HG02623 (cell line): ENCODE measurements at regions not wholly inside any gene's neighbourhood (a gene's known extent, or its start where the extent isn't known, plus 50 kb on each side); places are given as distances from the start of the nearest gene placed in this dataset.

Source experiments
- ATAC-seq: cut with Tn5 transposase; IDR thresholded peaks from one replicate; pipeline ENCODE4 v1.9.1; 2021; ENCODE audit warnings: moderate library complexity; ENCODE audit not compliant: unreplicated experiment

DNA sequence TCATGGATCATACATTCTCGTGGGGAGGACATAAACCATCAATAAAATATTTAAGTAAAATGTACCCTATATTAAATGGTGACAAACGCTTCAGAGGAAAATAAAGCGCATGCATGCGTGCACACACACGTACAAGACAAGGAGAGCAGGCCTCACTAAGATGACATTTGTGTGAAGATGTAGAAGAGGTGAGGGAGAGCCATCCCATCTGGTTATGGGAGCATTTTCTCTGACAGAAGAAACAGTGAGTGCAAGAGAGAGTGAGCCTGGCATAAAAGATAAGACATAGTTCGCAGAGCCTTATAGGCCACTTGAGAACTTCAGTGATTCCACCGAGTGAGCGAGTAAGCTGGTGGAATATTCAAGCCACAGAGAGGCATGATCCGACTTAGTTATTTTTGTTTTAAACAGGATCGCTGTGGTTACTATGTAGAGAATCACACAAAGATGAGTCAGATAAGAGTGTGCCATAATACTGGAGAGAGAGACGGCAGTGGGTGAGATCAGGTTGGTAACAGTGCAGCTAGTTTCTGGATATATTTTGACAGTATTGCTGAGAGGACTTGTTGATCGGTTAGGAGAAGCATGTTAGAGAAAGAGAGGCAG lies 624.2 kb downstream of the PLPP3 start:
- ATAC-seq, result no peak

DNA sequence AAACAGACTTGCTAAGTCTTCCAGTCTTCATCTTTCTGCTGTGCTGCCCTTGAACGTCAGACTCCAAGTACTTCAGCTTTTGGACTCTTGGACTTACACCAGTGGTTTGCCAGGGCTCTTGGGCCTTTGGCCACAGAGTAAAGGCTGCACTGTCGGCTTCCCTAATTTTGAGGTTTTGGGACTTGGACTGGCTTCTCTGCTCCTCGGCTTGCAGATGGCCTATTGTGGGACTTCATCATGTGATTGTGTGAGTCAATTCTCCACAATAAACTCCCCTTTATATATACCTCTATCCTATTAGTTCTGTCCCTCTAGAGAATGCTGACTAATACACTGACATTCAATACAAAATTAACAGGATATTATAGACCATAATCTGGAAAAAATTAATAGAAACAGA lies 628.1 kb downstream of the PLPP3 start:
- no peak for ATAC-seq

DNA sequence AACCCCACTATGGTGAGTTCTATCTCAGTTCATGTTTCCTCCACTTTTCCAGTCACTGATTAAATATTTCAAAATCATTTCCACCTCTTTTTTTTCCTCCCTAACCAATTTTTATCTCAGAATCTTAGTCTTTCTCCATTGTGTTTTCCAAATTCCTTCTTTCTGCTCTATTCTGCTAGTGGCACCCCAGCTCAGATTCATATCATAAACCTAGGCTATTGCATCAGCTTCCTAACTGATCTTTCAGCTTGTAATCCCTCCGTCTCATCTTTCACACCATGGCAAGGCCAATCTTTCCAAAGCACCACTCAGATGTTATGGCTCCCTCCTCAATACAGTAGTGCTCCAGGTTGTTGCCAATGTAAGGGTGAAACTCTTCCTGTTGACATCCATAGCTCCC lies 631.9 kb downstream of the PLPP3 start:
- no peak for ATAC-seq

DNA sequence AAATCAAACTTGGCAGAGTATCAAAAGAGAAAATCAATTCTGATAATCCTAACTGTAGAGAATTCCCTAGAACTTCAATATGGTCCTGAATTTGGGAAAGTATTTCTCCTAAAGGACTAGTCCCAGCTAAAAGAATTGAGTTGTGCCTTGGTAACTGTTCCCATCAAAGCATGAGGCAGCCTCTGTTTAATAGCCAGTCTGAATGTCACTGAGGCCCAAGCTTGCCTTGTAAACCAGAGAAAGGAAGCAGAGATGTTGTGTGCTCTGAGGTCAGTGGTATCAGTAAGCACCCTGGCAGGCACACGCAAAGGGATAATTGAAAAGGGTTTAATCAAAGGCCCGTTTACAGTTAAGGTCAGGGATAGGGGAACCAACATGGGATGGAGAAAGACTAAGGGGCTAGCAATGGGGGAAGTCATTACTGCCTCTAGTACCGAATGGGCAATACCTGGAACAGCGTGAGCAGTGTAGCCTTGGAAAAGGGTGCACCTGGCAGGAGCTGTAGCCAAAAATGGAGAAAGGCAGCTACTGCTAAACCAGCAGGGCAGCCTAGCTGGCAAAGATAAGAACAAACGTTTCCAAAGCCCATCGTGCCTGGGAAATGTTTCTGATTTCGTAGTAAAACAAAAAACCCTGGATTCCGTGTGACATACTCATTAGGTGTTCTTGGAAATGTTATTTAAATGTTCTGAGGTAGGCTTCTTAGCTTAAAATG lies 635.5 kb downstream of the PLPP3 start:
- ATAC-seq, result no peak

DNA sequence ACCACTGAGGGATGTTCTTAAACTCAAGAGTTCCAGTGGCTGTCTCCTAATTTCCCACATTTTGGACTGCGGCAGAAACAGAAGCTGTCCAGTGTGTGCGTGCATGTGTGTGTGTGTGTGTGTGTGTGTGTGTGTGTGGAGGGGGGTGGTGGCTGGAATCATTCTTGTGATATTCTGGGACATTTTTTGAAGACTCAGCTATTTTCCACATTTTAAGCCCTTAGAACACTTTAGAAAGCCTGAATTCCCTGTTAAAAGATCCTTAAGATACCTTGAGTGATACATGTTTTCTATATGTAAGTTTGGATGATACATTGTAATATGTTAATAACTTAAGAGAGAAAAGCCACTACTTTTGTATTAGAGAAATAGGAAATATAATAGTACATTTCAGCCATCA lies 636.4 kb downstream of the PLPP3 start:
- ATAC-seq, result no peak

DNA sequence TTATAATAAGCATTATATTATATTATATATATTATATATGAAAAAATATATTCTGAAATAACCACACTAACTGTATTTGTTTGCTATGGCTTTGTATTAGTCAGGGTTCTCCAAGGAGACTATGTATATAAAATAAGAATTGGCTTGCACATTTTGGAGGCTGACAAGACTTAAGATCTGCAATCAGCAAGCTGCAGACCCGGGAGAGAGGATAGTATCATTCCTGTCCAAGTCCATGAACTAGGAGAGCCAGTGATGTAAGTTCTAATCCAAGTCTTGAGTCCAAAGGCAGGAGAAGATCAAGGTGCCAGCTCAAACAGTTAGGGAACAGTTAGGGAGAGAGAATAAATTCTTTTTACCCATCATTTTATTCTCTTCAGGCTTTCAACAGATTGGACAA lies 639.5 kb downstream of the PLPP3 start:
- no peak for ATAC-seq

DNA sequence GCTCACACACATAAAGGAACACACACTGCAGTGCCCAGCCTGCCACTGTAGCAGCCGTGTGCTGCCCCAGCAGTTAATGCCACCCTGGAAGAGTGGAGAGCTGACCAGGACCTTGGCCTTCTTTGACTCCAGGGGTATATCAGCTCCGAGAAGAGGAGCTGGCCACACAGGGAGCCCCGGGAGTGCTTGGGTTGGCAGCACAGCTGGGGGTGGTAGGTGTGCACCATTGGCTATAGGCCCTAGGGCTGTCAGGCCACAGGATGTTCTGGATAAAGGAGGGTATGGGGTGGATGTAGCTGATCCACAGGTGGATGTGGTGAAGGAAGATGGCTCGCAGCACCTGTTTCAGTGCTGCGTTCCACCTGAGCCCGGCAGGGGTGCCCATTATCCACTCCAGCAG lies 640.5 kb downstream of the PLPP3 start:
- ATAC-seq, result no peak

DNA sequence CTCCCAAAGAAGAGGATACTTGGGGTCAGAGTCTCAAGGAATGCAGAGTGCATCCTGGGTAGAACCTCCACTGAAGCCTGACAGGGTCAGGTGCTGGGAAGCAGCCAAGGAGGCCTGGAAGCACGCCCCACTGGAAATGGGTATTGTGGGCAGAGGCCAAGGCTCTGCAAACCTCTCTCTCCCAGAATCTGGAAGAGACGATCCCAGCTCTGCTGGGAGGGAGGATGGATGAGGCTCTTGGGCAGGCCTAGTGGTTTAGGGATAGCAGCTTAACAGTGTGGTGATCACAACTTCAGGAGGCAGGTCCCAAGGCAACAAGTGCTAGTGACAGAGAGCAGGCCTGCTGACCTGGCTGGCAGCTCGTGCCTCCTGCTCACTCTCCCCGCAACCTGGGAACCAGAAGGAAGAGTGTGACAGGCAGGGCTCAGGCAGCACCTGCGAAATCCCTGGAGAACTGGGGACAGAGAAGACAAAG lies 641.0 kb downstream of the PLPP3 start:
- ATAC-seq, result no peak

DNA sequence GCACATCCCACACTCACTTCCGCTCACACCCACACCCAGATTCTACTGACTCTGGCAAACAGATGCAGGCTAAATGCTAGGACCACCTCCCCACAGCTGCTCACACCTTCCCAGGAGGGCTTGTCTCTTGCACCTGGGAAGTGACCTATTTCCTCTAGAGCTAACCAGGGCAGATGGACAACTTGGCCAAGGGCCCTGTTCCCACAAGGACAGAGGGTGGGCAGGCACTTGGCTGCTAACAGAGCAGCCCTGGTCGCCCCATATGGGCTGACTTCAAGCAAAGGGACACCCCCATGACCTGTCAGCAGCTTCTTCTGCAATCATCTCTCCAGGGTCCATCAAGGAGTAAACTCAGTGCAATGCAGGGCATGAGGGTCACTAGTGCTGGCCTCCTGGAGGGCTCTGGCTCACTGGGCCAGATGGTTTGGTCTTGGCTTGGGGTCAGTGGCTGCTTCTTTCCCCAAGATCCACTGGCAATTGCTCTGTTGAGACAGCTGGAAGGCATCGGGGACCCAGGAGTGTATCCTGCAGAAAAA lies 641.5 kb downstream of the PLPP3 start:
- ATAC-seq, result no peak

DNA sequence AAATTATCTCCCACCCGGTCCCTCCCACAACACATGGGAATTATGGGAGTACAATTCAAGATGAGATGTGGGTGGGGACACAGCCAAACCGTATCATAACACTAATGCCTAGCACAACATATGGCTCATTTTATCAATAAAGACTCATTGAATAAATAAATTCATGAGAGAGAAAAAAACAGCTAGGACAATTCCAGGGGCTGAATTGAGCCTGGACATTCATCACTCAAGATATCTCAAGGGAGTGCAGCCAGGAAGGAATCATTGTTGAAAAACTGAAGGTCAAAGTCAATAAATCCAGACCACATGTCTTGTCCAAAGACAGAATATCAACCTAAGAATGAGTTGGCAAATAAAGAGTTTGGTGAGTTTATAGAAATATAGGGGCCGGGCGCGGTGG lies 644.1 kb downstream of the PLPP3 start:
- ATAC-seq, result no peak

DNA sequence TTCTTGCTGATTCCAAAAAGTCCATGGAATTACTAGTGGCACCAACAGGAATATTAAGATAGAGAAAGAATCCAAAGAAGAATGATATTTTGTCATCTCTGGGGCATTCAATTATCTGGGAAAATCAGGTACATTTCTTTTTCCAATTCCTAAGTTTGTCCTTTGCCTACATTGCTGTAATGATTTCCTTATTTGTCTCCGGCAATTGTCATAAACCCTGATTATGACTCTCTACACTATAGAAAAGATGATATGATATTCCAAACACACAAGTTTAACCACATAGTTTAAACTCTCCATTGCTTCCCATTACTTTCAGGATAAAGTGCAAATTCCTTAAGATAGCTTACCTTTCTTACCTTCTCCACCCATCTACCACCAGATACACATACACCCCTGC lies 647.0 kb downstream of the PLPP3 start:
- ATAC-seq, result no peak

DNA sequence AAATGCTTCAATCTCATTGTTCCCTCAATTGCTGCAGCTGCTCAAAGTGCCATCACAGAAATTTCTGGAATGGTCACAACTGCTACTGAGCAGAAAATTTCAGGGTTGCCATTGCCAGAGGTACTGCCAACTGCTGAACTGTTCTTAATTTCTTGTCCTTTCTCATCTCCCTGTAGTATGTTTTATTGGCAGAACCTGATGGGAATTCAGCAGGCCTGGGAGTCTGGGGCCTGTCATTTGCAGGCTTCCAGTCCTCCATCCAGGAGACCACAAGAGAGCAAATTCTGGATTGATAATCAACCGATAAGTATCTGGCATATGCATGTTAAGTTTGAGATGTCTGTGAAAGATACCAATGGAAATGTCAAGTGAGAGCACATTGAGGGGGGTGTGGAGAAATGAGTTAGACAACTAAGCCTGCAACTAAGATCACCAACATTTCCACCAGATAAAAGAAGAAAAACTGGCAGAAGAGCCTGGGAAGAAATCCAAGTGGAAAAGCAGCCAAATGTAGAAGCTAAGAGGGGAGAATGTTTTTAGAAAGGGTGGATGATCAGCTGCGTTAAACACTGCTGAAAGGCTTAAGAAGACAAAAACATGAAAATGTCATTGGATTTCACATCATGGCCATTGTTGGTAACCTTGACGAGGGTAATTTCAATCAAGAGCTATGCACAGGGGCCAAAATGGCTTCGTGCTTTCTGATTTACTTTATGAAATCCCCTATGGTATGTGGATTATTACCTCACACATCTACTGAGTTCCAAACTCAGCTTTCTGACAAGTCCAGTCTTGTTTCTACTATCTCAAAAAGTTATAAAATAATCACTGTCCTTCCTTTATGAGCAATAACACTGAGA lies 648.1 kb downstream of the PLPP3 start:
- ATAC-seq, result no peak

DNA sequence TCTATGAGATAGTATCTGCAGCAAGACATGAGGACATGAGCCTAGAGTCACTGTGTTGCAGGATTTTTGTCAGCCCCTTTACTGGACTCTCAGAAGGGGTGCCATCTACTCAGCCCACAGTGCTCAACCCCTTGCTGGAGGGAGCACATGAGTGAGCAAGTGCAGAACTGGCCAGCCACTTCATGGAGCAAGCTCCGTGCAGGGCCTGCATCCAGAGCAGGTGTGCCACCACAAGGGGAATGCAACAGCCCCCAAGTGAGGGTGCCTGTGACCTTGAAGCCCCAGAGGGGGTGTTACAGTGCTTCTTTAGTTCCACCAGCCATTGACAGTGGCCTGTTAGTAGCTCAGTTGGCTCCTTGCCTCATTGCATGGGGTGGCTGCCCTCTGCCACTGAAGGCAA lies 649.7 kb downstream of the PLPP3 start:
- ATAC-seq, result no peak

DNA sequence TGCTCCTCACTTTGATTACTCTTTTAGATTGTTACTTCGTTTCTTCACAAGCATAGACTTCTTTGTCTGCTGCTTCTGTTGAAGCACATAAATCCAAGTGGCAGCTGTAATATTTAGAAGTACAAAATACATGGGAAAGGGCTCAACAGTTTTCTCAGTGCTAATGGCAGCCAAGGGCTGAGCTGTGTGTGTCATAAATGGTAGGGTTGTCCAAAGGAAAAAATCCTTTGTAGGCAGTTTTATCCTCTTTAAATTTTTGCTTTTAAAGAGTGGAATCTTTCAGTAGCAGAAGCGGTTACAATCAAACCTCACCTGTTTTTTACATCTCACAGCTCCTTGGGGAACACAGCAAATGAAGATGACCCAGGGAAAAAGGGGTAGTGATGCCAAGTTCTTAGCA lies 650.8 kb downstream of the PLPP3 start:
- no peak for ATAC-seq

DNA sequence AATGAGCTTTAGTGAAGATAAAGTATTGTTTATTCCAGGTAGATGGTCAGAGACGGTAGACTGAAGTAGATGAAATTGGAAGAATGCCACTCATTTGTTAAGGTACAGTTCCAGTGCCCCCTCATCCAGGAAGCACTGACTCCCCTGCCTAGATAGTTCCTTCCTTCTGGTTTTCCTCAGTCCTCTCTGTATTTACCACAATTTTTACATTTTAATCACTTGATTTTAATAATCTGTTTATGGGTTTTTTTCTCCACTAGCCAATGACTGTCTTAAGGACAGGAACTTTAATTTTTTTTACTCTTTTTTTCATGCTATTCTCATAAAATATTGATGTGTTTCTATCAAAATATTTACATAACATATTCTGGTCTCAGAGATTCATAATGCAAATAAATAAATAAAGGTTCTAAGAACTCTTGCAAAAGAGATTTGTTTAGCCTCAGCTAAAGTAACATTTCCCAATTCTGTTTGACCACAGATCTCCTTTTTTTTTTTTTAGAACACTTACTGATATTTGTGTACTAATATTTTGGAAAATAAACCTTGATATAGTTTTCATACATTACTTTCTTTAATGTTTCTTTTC lies 651.6 kb downstream of the PLPP3 start:
- ATAC-seq, result no peak

DNA sequence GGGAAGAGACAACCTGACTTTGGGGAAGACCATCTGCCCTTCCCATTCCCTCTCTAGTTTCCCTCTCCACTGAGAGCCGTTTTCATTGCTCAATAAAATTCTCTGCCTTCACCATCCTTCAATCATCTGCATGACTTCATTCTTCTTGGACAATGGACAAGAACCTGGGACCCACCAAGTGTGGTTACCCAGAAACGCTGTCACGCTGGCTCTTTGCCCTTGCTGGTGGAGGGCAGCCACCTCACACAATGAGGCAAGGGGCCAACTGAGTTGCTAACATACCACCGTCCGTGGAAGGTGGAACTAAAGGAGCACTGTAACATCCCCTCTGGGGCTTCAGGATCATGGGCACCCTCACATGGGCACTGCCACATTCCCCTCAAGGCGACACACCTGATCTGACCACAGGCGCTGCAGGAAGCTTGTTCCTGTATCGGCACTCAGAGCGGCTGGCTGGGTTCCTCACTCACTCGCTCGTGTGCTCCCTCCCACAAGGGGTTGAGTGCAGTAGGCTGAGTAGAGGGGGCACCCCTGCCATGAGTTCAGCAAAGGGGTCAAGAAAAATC lies 652.4 kb downstream of the PLPP3 start:
- ATAC-seq, result no peak

DNA sequence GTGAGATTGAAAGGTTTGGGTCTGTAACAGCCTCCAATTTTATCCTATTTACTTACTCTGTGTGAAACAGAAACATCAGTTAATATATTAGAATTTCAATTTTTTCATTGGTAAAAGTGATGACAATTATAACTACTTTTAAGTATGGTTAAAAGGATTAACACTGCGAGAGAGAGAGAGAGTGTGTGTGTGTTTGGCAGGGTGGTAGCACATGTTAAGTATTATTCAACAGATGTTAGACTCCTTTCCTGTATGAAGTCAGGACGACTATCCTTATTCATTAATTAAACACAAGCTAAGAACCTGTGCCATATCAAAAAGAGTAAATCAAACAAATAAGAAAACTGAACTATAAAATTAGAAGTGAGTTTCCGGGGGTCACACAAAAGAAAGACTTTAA lies 662.5 kb downstream of the PLPP3 start:
- ATAC-seq, result no peak

DNA sequence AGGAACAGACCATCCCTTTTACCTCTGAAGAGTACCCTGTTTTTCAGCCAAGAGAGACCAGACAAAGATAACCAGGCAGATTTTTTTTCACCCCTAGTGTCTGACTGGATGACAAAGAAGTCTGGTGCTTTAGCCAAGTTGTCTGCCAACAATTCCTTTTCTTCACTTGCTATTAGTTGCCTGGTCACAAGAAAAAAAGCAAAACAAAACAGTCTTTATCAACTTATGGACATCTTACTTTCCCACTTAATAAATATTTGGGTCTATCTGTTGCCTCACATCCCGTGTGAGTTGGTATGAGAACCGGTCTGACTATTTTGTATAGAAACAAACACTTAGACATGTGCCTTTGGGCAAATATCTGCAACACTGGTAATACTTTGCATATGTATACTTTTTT lies 662.9 kb downstream of the PLPP3 start:
- ATAC-seq, result no peak

DNA sequence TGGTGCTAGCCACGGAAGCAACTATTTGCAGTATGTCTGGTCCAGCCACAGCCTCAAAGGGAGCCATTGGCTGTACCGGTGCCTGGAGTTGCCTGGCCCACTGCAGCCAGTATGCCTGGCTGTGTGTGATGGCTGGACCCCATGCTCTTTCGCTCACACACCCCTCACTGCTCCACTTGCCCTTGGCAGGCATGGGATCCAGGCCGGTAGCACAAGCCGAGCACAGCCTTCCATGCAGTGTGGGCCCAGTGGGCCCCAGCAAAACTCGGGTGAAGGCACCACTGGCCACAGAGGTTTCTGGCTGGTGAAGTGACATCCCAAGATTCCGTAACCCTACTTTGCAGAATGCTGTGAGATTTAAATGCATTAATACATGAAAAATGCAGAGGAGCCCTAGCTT lies 665.8 kb downstream of the PLPP3 start:
- ATAC-seq, result no peak

DNA sequence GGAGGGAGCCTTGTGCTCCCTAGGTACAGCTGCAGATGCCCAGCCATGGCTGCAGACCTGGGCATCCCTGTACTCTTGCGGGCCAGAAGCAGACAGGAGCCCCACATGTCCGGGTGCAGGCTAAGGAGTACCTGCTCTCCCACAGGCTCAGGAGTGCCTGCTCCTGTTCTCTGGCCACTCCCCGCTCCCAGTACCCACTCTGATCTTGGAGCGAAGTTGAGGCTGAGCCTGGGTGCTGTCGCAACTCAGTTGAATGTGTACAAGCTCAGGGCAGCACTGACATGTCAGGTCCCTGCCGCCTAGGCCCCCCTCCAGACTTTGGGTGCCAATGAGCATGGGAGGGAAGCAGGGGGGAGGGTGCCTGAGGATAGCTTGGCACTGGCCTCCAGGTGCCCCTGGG lies 666.9 kb downstream of the PLPP3 start:
- ATAC-seq, result no peak

DNA sequence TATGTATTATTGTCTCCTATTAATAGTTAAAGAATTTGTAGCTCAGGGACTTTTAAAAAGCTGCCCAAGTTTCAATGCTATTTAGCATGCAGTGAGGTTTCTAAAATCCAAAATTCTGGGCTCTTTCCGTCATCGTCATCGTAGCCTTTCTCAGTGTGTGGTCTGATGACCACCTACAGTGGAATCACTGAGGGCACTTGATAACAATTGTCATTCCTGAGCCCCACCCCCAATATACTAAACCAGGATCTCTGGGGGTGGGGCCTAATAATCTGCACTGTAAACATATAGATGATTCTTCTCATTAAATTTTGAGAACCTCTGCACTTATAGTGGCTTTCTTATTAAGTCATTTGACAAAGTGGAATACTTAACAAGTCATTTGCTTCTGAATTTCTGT lies 674.8 kb downstream of the PLPP3 start:
- ATAC-seq, result no peak
